Activated CD8-positive, alpha-beta T cell treated with anti-CD3 and anti-CD28 coated beads, Interleukin-2, amount 10 ng/mL, durations not matched to agents 7 days and 5 days (primary cell): ENCODE measurements at regions not wholly inside any gene's neighbourhood (a gene's known extent, or its start where the extent isn't known, plus 50 kb on each side); places are given as distances from the start of the nearest gene placed in this dataset.
"Not testable (repeated sequence)": the region's sequence is repeated elsewhere in the genome, so short reads cannot be mapped to it uniquely, and the experiment has no call there.

ENCODE experiments used
- ATAC-seq: fragments of 150-1000 bp; cut with Tn5 transposase; one replicate; pipeline ENCODE4 v1.10.0; 2021; ENCODE audit warnings: moderate library complexity
- CTCF ChIA-PET: fragments of 350-600 bp; sonication (Branson Sonifier 250); formaldehyde crosslinking; loops from one replicate; lab custom pipeline; 2021; ENCODE audit warnings: antibody characterized with exemption; lab: Charles Lee
- POLR2A ChIA-PET: fragments of 350-600 bp; sonication (Branson Sonifier 250); formaldehyde crosslinking; loops from one replicate; lab custom pipeline; 2021; ENCODE audit warnings: antibody characterized with exemption; lab: Charles Lee
- DNase-seq: peaks from one replicate; pipeline ENCODE4 v3.0.0-alpha.2; 2020
- H3K27ac Mint-ChIP-seq: one replicate; pipeline ENCODE4 v1.8.0; 2021; ENCODE audit warnings: mild to moderate bottlenecking, mixed read lengths
- H3K27me3 Mint-ChIP-seq: one replicate; pipeline ENCODE4 v1.8.0; 2021; ENCODE audit warnings: low read depth, mixed read lengths
- H3K36me3 Mint-ChIP-seq: one replicate; pipeline ENCODE4 v1.8.0; 2021; ENCODE audit warnings: low read depth, mixed read lengths
- H3K4me1 Mint-ChIP-seq: one replicate; pipeline ENCODE4 v1.8.0; 2021; ENCODE audit warnings: low read depth, mixed read lengths
- H3K4me3 Mint-ChIP-seq: one replicate; pipeline ENCODE4 v1.8.0; 2021; ENCODE audit warnings: mild to moderate bottlenecking, mixed read lengths
- H3K9me3 Mint-ChIP-seq: one replicate; pipeline ENCODE4 v1.8.0; 2022; ENCODE audit warnings: mixed read lengths; ENCODE audit not compliant: insufficient read depth

DNA sequence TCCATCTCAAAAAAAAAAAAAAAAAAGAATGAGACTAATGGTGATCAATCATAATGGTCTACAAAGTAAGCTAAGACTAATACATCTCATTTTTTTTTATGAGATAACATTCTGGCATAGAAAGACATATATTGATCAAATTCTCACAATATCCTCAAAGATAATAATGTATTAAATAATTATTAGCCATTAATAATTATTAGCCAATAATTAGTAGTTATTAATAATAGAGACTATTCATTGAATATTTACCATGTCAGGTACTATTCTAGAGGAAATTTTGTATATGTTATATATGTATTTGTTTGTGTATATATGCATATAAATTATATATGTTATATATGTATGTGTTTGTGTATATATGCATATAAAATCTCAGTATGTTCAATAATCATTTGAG, 137.7 kb upstream of the PTBP2 start:
- no peaks in the 10 kb centered on the region for H3K27me3 Mint-ChIP-seq
- ChIA-PET POLR2A (no interaction called here), CTCF (no interaction called here)
- no peak for DNase-seq
- H3K4me1 Mint-ChIP-seq = no peaks in the 10 kb centered on the region
- no peak overlapping the region for H3K27ac Mint-ChIP-seq
- H3K36me3 Mint-ChIP-seq = no peaks in the 10 kb centered on the region
- no peak for ATAC-seq
- H3K4me3 Mint-ChIP-seq = no peak overlapping the region
- H3K9me3 Mint-ChIP-seq = no peaks in the 10 kb centered on the region

DNA sequence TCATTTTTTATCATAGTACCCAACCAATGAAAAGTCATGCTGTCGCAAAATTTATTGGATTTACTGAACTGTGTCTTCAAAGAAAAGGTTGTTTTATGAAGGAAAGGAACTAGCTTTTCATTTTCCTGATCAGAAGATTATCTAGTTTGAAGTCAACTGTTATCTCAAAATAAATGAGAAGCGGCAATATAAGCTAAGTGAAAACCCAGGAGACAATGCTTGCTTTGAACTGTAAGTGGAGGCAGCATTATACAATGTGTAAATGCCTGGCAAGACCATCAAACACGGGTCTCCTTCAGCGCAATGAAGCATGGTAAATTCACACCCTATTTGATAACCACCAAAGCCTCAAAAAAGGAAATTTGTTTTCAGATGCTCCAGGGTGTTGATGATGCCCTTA, 134.4 kb upstream of the PTBP2 start:
- H3K36me3 Mint-ChIP-seq = no peaks in the 10 kb centered on the region
- no peaks in the 10 kb centered on the region for H3K4me1 Mint-ChIP-seq

DNA sequence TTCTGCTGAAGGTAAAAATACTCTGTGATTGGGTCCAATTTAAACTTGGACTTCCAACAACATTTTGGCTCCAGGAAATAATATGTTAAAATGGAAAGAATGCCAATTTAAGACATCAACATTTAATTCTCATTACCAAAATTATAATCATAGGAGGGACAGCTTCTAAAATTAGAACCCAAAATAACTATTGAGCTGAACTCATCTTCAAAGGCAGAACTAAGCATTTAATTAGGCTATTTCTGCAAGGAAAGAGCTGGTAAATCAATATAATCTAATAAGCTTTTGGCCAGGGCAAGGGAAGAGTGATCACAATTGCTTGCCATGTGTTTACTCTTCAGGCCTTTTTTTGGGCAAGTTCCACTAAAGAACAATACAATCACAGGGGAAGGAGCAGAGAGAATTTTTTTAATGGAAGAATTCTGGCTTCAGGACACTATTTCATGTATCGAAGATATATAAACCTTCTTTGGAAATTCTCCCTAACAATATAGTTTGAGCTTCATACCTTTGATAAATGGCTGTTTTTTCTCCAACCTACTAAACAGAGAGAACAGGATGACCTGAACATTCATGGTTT, 133.1 kb upstream of the PTBP2 start:
- H3K9me3 Mint-ChIP-seq = no peaks in the 10 kb centered on the region
- ChIA-PET CTCF (no interaction called here), POLR2A (no interaction called here)
- H3K27me3 Mint-ChIP-seq = no peaks in the 10 kb centered on the region
- ATAC-seq = no peak
- H3K27ac Mint-ChIP-seq = no peak overlapping the region
- H3K36me3 Mint-ChIP-seq = no peaks in the 10 kb centered on the region
- no peaks in the 10 kb centered on the region for H3K4me1 Mint-ChIP-seq
- no peak for DNase-seq
- H3K4me3 Mint-ChIP-seq = no peak overlapping the region

More for the DNA sequence above, 134.4 kb upstream of the PTBP2 start:
- Mint-ChIP-seq H3K27me3 (no peaks in the 10 kb centered on the region), H3K4me3 (no peak overlapping the region), H3K27ac (no peak overlapping the region), H3K9me3 (no peaks in the 10 kb centered on the region)
- CTCF ChIA-PET = no interaction called here
- ATAC-seq (no peak), DNase-seq (no peak)
- POLR2A ChIA-PET = no interaction called here

DNA sequence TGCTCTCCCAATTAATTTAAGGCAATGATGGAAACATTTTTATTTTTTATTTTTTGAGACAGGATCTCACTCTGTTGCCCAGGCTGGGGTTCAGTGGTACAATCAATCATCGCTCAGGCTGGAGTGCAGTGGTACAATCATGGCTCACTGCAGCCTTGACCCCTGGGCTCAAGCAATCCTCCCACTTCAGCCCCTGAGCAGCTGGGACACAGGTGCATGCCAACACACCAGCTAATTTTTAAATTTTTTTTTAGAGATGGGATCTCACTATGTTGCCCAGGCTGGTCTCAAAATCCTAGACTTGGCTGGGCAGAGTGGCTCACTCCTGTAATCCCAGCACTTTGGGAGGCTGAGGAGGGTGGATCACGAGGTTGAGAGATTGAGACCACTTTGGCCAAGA, 126.1 kb upstream of the PTBP2 start:
- H3K4me3 Mint-ChIP-seq, ATAC-seq, H3K4me1 Mint-ChIP-seq, H3K9me3 Mint-ChIP-seq, H3K27ac Mint-ChIP-seq, DNase-seq, H3K27me3 Mint-ChIP-seq, H3K36me3 Mint-ChIP-seq, POLR2A ChIA-PET: not testable (repeated sequence)
- CTCF ChIA-PET = interaction anchor here (1.5 kb wide), 1 partner anchor 10 kb away, joined by 4 read pairs; no protein-coding TSS in a partner anchor

GRCh38 chr1:96596226-96596922, 125.2 kb upstream of the PTBP2 start:
- Mint-ChIP-seq H3K9me3 (no peaks in the 10 kb centered on the region), H3K27ac (no peak overlapping the region), H3K4me1 (no peaks in the 10 kb centered on the region), H3K36me3 (no peaks in the 10 kb centered on the region), H3K4me3 (no peak overlapping the region), H3K27me3 (no peaks in the 10 kb centered on the region)
- ChIA-PET CTCF (interaction anchor here (1.5 kb wide), 1 partner anchor 11 kb away, joined by 4 read pairs; no protein-coding TSS in a partner anchor), POLR2A (no interaction called here)
- DNase-seq (peak; percentile 21), ATAC-seq (no peak)

- POLR2A ChIA-PET = no interaction called here
- CTCF ChIA-PET = interaction anchor here (1.5 kb wide), 1 partner anchor 11 kb away, joined by 4 read pairs; no protein-coding TSS in a partner anchor
Measured at GRCh38 chr1:96597218-96597617, 124.4 kb upstream of the PTBP2 start.

GRCh38 chr1:96598416-96599168, 123.0 kb upstream of the PTBP2 start:
- Mint-ChIP-seq H3K27me3 (no peaks in the 10 kb centered on the region), H3K36me3 (no peaks in the 10 kb centered on the region), H3K4me3 (no peak overlapping the region), H3K27ac (no peak overlapping the region), H3K4me1 (no peaks in the 10 kb centered on the region), H3K9me3 (no peaks in the 10 kb centered on the region)
- ATAC-seq (no peak), DNase-seq (no peak)
- ChIA-PET POLR2A (no interaction called here), CTCF (no interaction called here)

More at GRCh38 chr1:96597218-96597617, 124.4 kb upstream of the PTBP2 start:
- no peak overlapping the region for H3K4me3 Mint-ChIP-seq
- ATAC-seq (no peak), DNase-seq (no peak)
- H3K27me3 Mint-ChIP-seq = no peaks in the 10 kb centered on the region
- no peaks in the 10 kb centered on the region for H3K9me3 Mint-ChIP-seq
- H3K27ac Mint-ChIP-seq = no peak overlapping the region
- no peaks in the 10 kb centered on the region for H3K4me1 Mint-ChIP-seq
- H3K36me3 Mint-ChIP-seq = no peaks in the 10 kb centered on the region

- CTCF ChIA-PET, POLR2A ChIA-PET, H3K27ac Mint-ChIP-seq, H3K4me1 Mint-ChIP-seq, H3K4me3 Mint-ChIP-seq, H3K27me3 Mint-ChIP-seq, ATAC-seq, DNase-seq, H3K36me3 Mint-ChIP-seq, H3K9me3 Mint-ChIP-seq: not testable (repeated sequence)
Measured at GRCh38 chr1:96604620-96605019, 117.0 kb upstream of the PTBP2 start.

DNA sequence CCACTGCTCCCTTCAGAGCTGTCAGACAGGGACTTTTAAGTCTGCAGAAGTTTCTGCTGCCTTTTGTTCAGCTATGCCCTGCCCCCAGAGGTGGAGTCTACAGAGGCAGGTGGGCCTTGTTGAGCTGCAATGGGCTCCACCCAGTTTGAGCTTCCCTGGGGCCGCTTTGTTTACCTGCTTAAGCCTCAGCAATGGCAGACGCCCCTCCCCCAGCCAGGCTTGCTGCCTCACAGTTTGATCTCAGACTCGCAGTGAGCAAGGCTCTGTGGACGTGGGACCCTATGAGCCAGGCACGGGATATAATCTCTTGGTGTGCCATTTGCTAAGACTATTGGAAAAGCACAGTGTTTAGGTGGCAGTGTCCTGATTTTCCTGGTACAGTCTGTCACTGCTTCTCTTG, 104.2 kb upstream of the PTBP2 start:
- H3K9me3 Mint-ChIP-seq, POLR2A ChIA-PET, ATAC-seq, CTCF ChIA-PET, DNase-seq, H3K36me3 Mint-ChIP-seq, H3K4me1 Mint-ChIP-seq, H3K27ac Mint-ChIP-seq, H3K27me3 Mint-ChIP-seq, H3K4me3 Mint-ChIP-seq: not testable (repeated sequence)

GRCh38 chr1:96632045-96632664, 89.4 kb upstream of the PTBP2 start:
- H3K4me1 Mint-ChIP-seq = no peaks in the 10 kb centered on the region
- ATAC-seq = no peak
- H3K4me3 Mint-ChIP-seq = no peak overlapping the region
- H3K27ac Mint-ChIP-seq = no peak overlapping the region
- H3K27me3 Mint-ChIP-seq = no peaks in the 10 kb centered on the region
- DNase-seq = no peak
- H3K36me3 Mint-ChIP-seq = no peaks in the 10 kb centered on the region
- CTCF ChIA-PET = interaction anchor here (0.7 kb wide), 1 partner anchor 110 kb away, joined by 3 read pairs; no protein-coding TSS in a partner anchor
- POLR2A ChIA-PET = no interaction called here
- H3K9me3 Mint-ChIP-seq = no peaks in the 10 kb centered on the region

GRCh38 chr1:96633695-96634094, 87.9 kb upstream of the PTBP2 start:
- ChIA-PET POLR2A (no interaction called here), CTCF (no interaction called here)
- Mint-ChIP-seq H3K4me1 (no peaks in the 10 kb centered on the region), H3K36me3 (no peaks in the 10 kb centered on the region), H3K4me3 (no peak overlapping the region), H3K27ac (no peak overlapping the region), H3K9me3 (no peaks in the 10 kb centered on the region), H3K27me3 (no peaks in the 10 kb centered on the region)
- ATAC-seq (no peak), DNase-seq (no peak)

GRCh38 chr1:96634883-96635282, 86.7 kb upstream of the PTBP2 start:
- Mint-ChIP-seq H3K9me3 (no peaks in the 10 kb centered on the region), H3K4me3 (no peak overlapping the region), H3K27me3 (peaks cover 3% of the 10 kb centered on the region), H3K4me1 (no peaks in the 10 kb centered on the region), H3K27ac (no peak overlapping the region), H3K36me3 (no peaks in the 10 kb centered on the region)
- no peak for ATAC-seq
- no peak for DNase-seq
- ChIA-PET POLR2A (no interaction called here), CTCF (no interaction called here)
